Mammary epithelial cell (primary cell): ENCODE measurements at regions not wholly inside any gene's neighbourhood (a gene's known extent, or its start where the extent isn't known, plus 50 kb on each side); places are given as distances from the start of the nearest gene placed in this dataset.

Source experiments
- CTCF ChIP-seq, 2 donors: IDR thresholded peaks in 1 of 2; conservative IDR thresholded peaks in 1 of 2; 2 replicates each; pipeline ENCODE4 v1.5.1; 2011 to 2012; ENCODE audit warnings: inconsistent platforms in 2 of 2, low read length in 2 of 2, mild to moderate bottlenecking in 2 of 2, control low read depth in 1 of 2, low read depth in 1 of 2; ENCODE audit not compliant: insufficient read depth in 1 of 2; ENCODE audit errors: extremely low read depth in 1 of 2
- EZH2 ChIP-seq: IDR thresholded peaks from 2 replicates; pipeline ENCODE4 v1.6.1; 2012; ENCODE audit warnings: low read length, inconsistent platforms, borderline replicate concordance

- no peak for TF ChIP-seq CTCF (conservative IDR thresholded peaks at IDR 0.05 in 1 of 2, IDR thresholded peaks at IDR 0.05 in 1 of 2; ENCODE audit: extremely low read depth in 1 of 2, insufficient read depth in 1 of 2, low read depth in 1 of 2, low read length in 2 of 2)
- TF ChIP-seq EZH2, result no peak
Observed at GRCh38 chr1:222023025-222023424, 281.1 kb upstream of the DUSP10 start.
